Smooth muscle cell (in vitro differentiated cells): ENCODE measurements at regions not wholly inside any gene's neighbourhood (a gene's known extent, or its start where the extent isn't known, plus 50 kb on each side); places are given as distances from the start of the nearest gene placed in this dataset.

ENCODE experiments used
- DNase-seq: peaks from one replicate; lab custom pipeline; 2025; ENCODE audit not compliant: unreplicated experiment; lab: John Stamatoyannopoulos, UW
- H2AFZ ChIP-seq: fragments of 200-600 bp; sonication (generic); 2 replicates; pipeline ENCODE4 v1.6.0; 2016; ENCODE audit warnings: antibody characterized with exemption, low read depth, mild to moderate bottlenecking
- H3F3A ChIP-seq: fragments of 200-600 bp; sonication (generic); 2 replicates; pipeline ENCODE4 v1.6.0; 2017; ENCODE audit warnings: antibody characterized with exemption, low read depth
- H3K27ac ChIP-seq: fragments of 200-600 bp; sonication (generic); 2 replicates; pipeline ENCODE4 v1.5.1; 2016; ENCODE audit warnings: low read depth, mild to moderate bottlenecking
- H3K27me3 ChIP-seq: fragments of 200-600 bp; sonication (generic); 2 replicates; pipeline ENCODE4 v1.6.1; 2016; ENCODE audit warnings: low read depth, mild to moderate bottlenecking
- H3K36me3 ChIP-seq: fragments of 200-600 bp; sonication (generic); 2 replicates; pipeline ENCODE4 v1.5.1; 2016; ENCODE audit warnings: low read depth
- H3K4me1 ChIP-seq: fragments of 200-600 bp; sonication (generic); 2 replicates; pipeline ENCODE4 v1.5.1; 2016; ENCODE audit warnings: low read depth
- H3K4me2 ChIP-seq: fragments of 200-600 bp; sonication (generic); 2 replicates; pipeline ENCODE4 v1.6.0; 2016; ENCODE audit warnings: mild to moderate bottlenecking
- H3K4me3 ChIP-seq: fragments of 200-600 bp; sonication (generic); 2 replicates; pipeline ENCODE4 v1.5.1; 2016; ENCODE audit warnings: mild to moderate bottlenecking
- H3K79me2 ChIP-seq: fragments of 200-600 bp; sonication (generic); 2 replicates; pipeline ENCODE4 v1.6.0; 2016; ENCODE audit warnings: low read depth, mild to moderate bottlenecking
- H3K9ac ChIP-seq: fragments of 200-600 bp; sonication (generic); 2 replicates; pipeline ENCODE4 v1.6.0; 2016; ENCODE audit warnings: low read depth
- H3K9me3 ChIP-seq: fragments of 200-600 bp; sonication (generic); replicated peaks from 2 replicates; pipeline ENCODE4 v1.5.1; 2016; ENCODE audit warnings: low read depth
- H4K20me1 ChIP-seq: fragments of 200-600 bp; sonication (generic); 2 replicates; pipeline ENCODE4 v1.6.0; 2016; ENCODE audit warnings: low read depth
- WGBS: methylation state at CpG from one replicate; pipeline ENCODE4 v1.1.7; 2016; ENCODE audit warnings: low lambda C conversion rate; 5-methylcytosine and 5-hydroxymethylcytosine counted together
- TF ChIP-seq, protein P1 (sequence below): fragments of 200-600 bp; sonication (generic); IDR thresholded peaks from 2 replicates; pipeline ENCODE4 v1.5.1; 2017; ENCODE audit warnings: borderline replicate concordance, mild to moderate bottlenecking, antibody characterized with exemption; ENCODE audit not compliant: insufficient read depth, poor library complexity, severe bottlenecking

DNA sequence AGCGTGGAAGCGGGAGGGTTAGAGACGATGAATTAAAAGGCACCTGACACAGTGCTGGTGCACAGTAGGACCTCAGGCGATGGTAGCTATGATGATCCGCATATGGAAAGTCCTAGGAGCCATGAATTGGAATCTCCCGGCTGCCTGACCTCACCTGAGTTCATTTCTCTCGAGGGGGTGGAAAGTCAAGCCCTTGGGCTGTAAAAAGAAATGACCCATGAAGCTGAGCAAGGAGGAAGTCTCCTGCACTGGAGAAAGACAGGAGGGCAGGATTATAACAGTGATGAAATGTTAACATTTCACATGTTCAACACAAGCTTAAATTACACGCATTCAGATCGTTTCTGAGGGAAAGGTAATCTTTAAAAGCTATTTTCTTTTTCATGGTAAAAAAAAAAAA, 481.2 kb downstream of the MATN1 start:
- TF ChIP-seq, protein P1, sequence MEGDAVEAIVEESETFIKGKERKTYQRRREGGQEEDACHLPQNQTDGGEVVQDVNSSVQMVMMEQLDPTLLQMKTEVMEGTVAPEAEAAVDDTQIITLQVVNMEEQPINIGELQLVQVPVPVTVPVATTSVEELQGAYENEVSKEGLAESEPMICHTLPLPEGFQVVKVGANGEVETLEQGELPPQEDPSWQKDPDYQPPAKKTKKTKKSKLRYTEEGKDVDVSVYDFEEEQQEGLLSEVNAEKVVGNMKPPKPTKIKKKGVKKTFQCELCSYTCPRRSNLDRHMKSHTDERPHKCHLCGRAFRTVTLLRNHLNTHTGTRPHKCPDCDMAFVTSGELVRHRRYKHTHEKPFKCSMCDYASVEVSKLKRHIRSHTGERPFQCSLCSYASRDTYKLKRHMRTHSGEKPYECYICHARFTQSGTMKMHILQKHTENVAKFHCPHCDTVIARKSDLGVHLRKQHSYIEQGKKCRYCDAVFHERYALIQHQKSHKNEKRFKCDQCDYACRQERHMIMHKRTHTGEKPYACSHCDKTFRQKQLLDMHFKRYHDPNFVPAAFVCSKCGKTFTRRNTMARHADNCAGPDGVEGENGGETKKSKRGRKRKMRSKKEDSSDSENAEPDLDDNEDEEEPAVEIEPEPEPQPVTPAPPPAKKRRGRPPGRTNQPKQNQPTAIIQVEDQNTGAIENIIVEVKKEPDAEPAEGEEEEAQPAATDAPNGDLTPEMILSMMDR: no peak
- Histone ChIP-seq H3K9me3 (no peaks in the 10 kb centered on the region), H3K4me1 (peaks cover 17% of the 10 kb centered on the region), H4K20me1 (no peaks in the 10 kb centered on the region), H3K4me3 (no peak overlapping the region), H3K79me2 (no peaks in the 10 kb centered on the region), H3K9ac (no peak overlapping the region), H3K27me3 (peaks cover 3% of the 10 kb centered on the region), H3K36me3 (no peaks in the 10 kb centered on the region), H3F3A (no peaks in the 10 kb centered on the region), H3K4me2 (no peak overlapping the region), H2AFZ (no peak overlapping the region), H3K27ac (no peak overlapping the region)
- DNase-seq: no peak
- WGBS: 75% methylated on average over 9 of the region's 9 CpGs

DNA sequence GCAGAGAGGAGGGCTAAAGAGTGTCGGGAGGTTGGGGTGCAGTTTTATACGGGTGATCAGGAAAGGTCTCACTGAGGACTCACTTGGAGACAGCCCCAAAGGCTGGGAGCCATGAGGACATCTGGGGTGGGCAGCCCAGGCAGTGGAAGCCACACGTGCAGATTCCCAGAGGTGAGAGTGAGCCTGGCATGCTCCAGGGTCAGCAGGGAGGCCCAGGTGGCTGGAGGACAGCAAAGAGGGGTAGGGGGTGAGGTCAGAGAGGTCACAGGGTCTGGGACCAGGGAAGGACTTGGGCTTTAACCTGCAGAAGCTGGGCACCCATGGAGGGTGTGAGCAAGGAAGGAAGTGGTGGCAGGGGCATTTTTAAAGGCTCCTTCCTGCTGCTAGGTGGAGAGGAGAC, 481.7 kb downstream of the MATN1 start:
- TF ChIP-seq, protein P1: no peak
- Histone ChIP-seq H3K36me3 (no peaks in the 10 kb centered on the region), H3K9ac (no peak overlapping the region), H3K4me2 (no peak overlapping the region), H4K20me1 (no peaks in the 10 kb centered on the region), H3K4me1 (peaks cover 17% of the 10 kb centered on the region), H3K27me3 (peaks cover 3% of the 10 kb centered on the region), H3K79me2 (no peaks in the 10 kb centered on the region), H3K4me3 (no peak overlapping the region), H3F3A (no peaks in the 10 kb centered on the region), H3K9me3 (no peaks in the 10 kb centered on the region), H2AFZ (no peak overlapping the region), H3K27ac (no peak overlapping the region)
- no peak for DNase-seq
- WGBS: 89% methylated on average over 3 of the region's 3 CpGs

DNA sequence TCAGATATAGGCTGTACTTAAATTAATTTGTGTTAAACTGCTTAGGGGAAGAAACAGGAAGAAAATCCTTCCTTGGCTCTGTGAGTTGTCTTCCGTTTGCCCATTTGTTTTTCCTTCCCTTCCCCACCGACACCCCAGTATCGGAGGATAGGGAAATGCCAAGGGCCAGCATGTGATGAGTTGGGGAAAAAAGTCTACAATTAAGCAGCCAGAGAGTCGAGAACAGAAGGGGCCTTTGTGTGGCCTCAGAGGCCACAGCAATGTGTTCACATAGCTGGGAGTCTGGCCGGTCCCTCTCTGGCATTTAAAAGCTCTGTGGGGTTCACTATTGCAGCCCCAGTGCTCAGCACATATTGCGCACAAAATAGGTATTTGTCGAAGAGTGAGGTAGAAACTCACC, 489.3 kb downstream of the MATN1 start:
- H3K4me2 ChIP-seq: no peak overlapping the region
- H3K4me3 ChIP-seq: no peak overlapping the region
- no peak for DNase-seq
- no peak overlapping the region for H2AFZ ChIP-seq
- 83% methylated on average over 7 of the region's 7 CpGs for WGBS
- no peaks in the 10 kb centered on the region for H3K36me3 ChIP-seq
- H3K9me3 ChIP-seq: no peaks in the 10 kb centered on the region
- H4K20me1 ChIP-seq: no peaks in the 10 kb centered on the region
- H3K4me1 ChIP-seq: no peaks in the 10 kb centered on the region
- no peaks in the 10 kb centered on the region for H3K27me3 ChIP-seq
- no peak overlapping the region for H3K9ac ChIP-seq
- no peaks in the 10 kb centered on the region for H3K79me2 ChIP-seq
- H3K27ac ChIP-seq: no peak overlapping the region
- TF ChIP-seq, protein P1: no peak
- H3F3A ChIP-seq: no peaks in the 10 kb centered on the region

DNA sequence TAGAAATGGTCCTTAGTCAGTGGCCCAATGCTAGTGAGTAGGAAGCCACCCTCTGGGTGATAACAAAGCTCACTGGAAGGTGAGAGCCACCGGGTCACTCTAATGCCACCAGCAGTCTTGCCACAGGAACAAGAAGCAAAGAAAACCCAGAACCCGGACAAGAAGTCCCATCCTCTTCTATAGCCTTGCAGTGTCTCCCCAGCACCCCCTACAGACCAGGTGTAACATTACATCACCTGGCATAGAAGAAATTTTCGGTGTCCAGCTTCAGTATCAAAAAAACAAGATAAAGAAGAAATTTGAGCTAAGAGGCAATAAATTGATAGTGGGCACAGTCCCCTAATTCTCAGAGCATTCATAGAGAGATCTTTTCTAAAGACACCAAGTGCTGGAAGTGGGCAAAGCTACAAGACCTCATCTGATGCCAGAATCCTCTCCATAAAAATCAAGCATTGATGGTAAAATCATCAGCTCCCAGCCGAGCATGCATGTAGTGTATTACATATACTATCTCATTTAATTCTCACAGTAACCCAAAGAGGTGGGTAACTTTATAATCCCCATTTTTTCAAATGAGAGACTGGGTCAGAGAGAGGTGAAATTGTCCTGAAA, 491.0 kb downstream of the MATN1 start:
- 60% methylated on average over 4 of the region's 4 CpGs for WGBS
- H4K20me1 ChIP-seq: no peaks in the 10 kb centered on the region
- no peaks in the 10 kb centered on the region for H3K27me3 ChIP-seq
- H3K27ac ChIP-seq: no peak overlapping the region
- no peak overlapping the region for H3K4me2 ChIP-seq
- H3K36me3 ChIP-seq: no peaks in the 10 kb centered on the region
- H3F3A ChIP-seq: no peaks in the 10 kb centered on the region
- no peaks in the 10 kb centered on the region for H3K9me3 ChIP-seq
- H3K4me3 ChIP-seq: no peak overlapping the region
- no peak overlapping the region for H3K9ac ChIP-seq
- DNase-seq: no peak
- TF ChIP-seq, protein P1: peak; percentile 57
- H2AFZ ChIP-seq: no peak overlapping the region
- no peaks in the 10 kb centered on the region for H3K4me1 ChIP-seq
- no peaks in the 10 kb centered on the region for H3K79me2 ChIP-seq
